ENCODE measurements at regions not wholly inside any gene's neighbourhood (a gene's known extent, or its start where the extent isn't known, plus 50 kb on each side); places are given as distances from the start of the nearest gene placed in this dataset.

GRCh38 chr1:194477908-194478307, 1291.5 kb upstream of the B3GALT2 start:
- TF ChIP-seq SETDB1 (IDR thresholded peaks at IDR 0.05; ENCODE audit: low read length) = no peak
- no peak for TF ChIP-seq ZNF766 (CRISPR knock-in tag; conservative IDR thresholded peaks at IDR 0.05)
- TF ChIP-seq EP300 (IDR thresholded peaks at IDR 0.05; ENCODE audit: low read length) = no peak
- no peak for TF ChIP-seq TRIM28 (IDR thresholded peaks at IDR 0.05)
- no peak for TF ChIP-seq POLR2A (conservative IDR thresholded peaks at IDR 0.05)

Measured in K562 (cell line).